KMS-11 (cell line): ENCODE measurements at regions not wholly inside any gene's neighbourhood (a gene's known extent, or its start where the extent isn't known, plus 50 kb on each side); places are given as distances from the start of the nearest gene placed in this dataset.

Experiments
- H2AFZ ChIP-seq: fragments of 200-600 bp; sonication (generic); 2 replicates; pipeline ENCODE4 v1.6.1; 2016; ENCODE audit warnings: antibody characterized with exemption, mixed run types, low read depth
- H3K27ac ChIP-seq: fragments of 200-600 bp; sonication (generic); 2 replicates; pipeline ENCODE4 v1.6.1; 2016; ENCODE audit warnings: mild to moderate bottlenecking, mixed run types
- H3K27me3 ChIP-seq: fragments of 200-600 bp; sonication (generic); 2 replicates; pipeline ENCODE4 v1.6.1; 2017; ENCODE audit warnings: mild to moderate bottlenecking, low read depth, mixed run types, moderate library complexity; ENCODE audit not compliant: insufficient read depth
- H3K36me3 ChIP-seq: fragments of 200-600 bp; sonication (generic); 2 replicates; pipeline ENCODE4 v1.6.1; 2017; ENCODE audit warnings: mild to moderate bottlenecking, mixed run types; ENCODE audit not compliant: insufficient read depth
- H3K4me1 ChIP-seq: fragments of 200-600 bp; sonication (generic); 2 replicates; pipeline ENCODE4 v1.6.1; 2016; ENCODE audit warnings: mild to moderate bottlenecking, low read depth, mixed run types; ENCODE audit not compliant: poor library complexity, severe bottlenecking
- H3K4me2 ChIP-seq: fragments of 200-600 bp; sonication (generic); 2 replicates; pipeline ENCODE4 v1.7.0; 2016; ENCODE audit warnings: mild to moderate bottlenecking, mixed run types
- H3K4me3 ChIP-seq: fragments of 200-600 bp; sonication (generic); IDR thresholded peaks from 2 replicates; pipeline ENCODE4 v1.6.1; 2017; ENCODE audit warnings: low read depth, low read length, mixed read lengths; ENCODE audit not compliant: insufficient read depth
- H3K79me2 ChIP-seq: fragments of 200-600 bp; sonication (generic); 2 replicates; pipeline ENCODE4 v1.6.1; 2016; ENCODE audit warnings: low read depth, mixed run types; ENCODE audit not compliant: insufficient read depth
- H3K9ac ChIP-seq: fragments of 200-600 bp; sonication (generic); 2 replicates; pipeline ENCODE4 v1.6.1; 2016; ENCODE audit warnings: mild to moderate bottlenecking, mixed run types
- H4K20me1 ChIP-seq: fragments of 200-600 bp; sonication (generic); 2 replicates; pipeline ENCODE4 v1.6.1; 2016; ENCODE audit warnings: mild to moderate bottlenecking, mixed run types; ENCODE audit not compliant: insufficient read depth
- CTCF ChIP-seq: fragments of 200-600 bp; sonication (generic); conservative IDR thresholded peaks from 2 replicates; pipeline ENCODE4 v1.6.1; 2017; ENCODE audit warnings: low read depth, mild to moderate bottlenecking, antibody characterized with exemption, low read length, moderate library complexity, mixed read lengths

- Histone ChIP-seq H4K20me1 (no peaks in the 10 kb centered on the region), H3K27ac (no peak overlapping the region), H2AFZ (no peak overlapping the region), H3K79me2 (no peaks in the 10 kb centered on the region), H3K27me3 (no peaks in the 10 kb centered on the region), H3K4me2 (no peak overlapping the region), H3K4me3 (no peak overlapping the region), H3K9ac (no peak overlapping the region), H3K4me1 (no peaks in the 10 kb centered on the region), H3K36me3 (no peaks in the 10 kb centered on the region)
- no peak for TF ChIP-seq CTCF
Observed at GRCh38 chr5:133741818-133742355, 129.5 kb upstream of the FSTL4 start.

- H3K4me3 ChIP-seq = no peak overlapping the region
- no peak overlapping the region for H3K27ac ChIP-seq
- no peak overlapping the region for H3K4me2 ChIP-seq
- no peak for TF ChIP-seq CTCF
- no peaks in the 10 kb centered on the region for H3K27me3 ChIP-seq
- H4K20me1 ChIP-seq = no peaks in the 10 kb centered on the region
- H3K36me3 ChIP-seq = no peaks in the 10 kb centered on the region
- H3K79me2 ChIP-seq = no peaks in the 10 kb centered on the region
- H3K9ac ChIP-seq = no peak overlapping the region
- no peaks in the 10 kb centered on the region for H3K4me1 ChIP-seq
- H2AFZ ChIP-seq = no peak overlapping the region
Observed at GRCh38 chr5:133741396-133741795, 129.1 kb upstream of the FSTL4 start.

GRCh38 chr5:133739181-133739780, 126.9 kb upstream of the FSTL4 start:
- Histone ChIP-seq H3K4me1 (no peaks in the 10 kb centered on the region), H3K4me3 (no peak overlapping the region), H3K9ac (no peak overlapping the region), H3K36me3 (no peaks in the 10 kb centered on the region), H3K4me2 (no peak overlapping the region), H4K20me1 (no peaks in the 10 kb centered on the region), H3K79me2 (no peaks in the 10 kb centered on the region), H2AFZ (no peak overlapping the region), H3K27me3 (no peaks in the 10 kb centered on the region), H3K27ac (no peak overlapping the region)
- TF ChIP-seq CTCF = no peak

GRCh38 chr5:133738271-133738670, 125.9 kb upstream of the FSTL4 start:
- Histone ChIP-seq H3K27ac (no peak overlapping the region), H3K4me2 (no peak overlapping the region)
- TF ChIP-seq CTCF = no peak

More at GRCh38 chr5:133738271-133738670, 125.9 kb upstream of the FSTL4 start:
- Histone ChIP-seq H3K4me1 (no peaks in the 10 kb centered on the region), H3K4me3 (no peak overlapping the region), H2AFZ (no peak overlapping the region), H3K27me3 (no peaks in the 10 kb centered on the region), H3K79me2 (no peaks in the 10 kb centered on the region), H3K36me3 (no peaks in the 10 kb centered on the region), H3K9ac (no peak overlapping the region), H4K20me1 (no peaks in the 10 kb centered on the region)
